ENCODE measurements at regions not wholly inside any gene's neighbourhood (a gene's known extent, or its start where the extent isn't known, plus 50 kb on each side); places are given as distances from the start of the nearest gene placed in this dataset.
"Not testable (repeated sequence)": the region's sequence is repeated elsewhere in the genome, so short reads cannot be mapped to it uniquely, and the experiment has no call there.

DNA sequence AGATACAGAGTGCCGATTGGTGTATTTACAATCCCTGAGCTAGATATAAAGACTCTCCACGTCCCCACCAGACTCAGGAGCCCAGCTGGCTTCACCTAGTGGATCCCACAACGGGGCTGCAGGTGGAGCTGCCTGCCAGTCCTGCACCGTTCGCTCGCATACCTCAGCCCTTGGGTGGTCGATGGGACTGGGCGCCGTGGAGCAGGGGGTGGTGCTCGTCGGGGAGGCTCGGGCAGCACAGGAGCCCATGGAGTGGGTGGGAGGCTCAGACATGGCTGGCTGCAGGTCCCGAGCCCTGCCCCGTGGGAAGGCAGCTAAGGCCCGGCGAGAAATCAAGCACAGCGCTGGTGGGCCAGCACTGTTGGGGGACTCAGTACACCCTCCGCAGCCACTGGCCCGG, 1093.6 kb downstream of the TYW1 start:
- H3K27ac ChIP-seq = not testable (repeated sequence)
- WGBS, 10 experiments = no CpG with 5 or more reads among the region's 19 CpGs

DNA sequence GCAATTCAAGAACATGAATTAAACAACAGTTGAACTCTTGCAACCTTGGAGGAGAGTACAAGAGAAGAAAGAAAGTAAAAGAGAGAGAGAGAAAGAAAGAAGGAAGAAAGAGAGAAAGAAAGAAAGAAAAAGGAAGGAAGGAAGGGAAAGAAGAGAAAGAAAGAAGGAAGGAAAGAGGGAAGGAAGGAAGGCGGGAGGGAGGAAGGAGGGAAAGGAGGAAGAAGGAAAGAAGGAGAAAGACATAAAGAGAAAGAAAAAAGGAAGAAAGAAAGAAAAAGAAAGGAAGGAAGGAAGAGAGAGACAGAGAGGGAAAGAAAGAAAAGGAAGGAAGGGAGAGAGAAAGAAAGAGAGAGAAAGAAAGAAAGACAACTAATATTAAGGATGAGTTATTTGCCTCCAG, 1106.7 kb downstream of the TYW1 start:
- H3K4me1 ChIP-seq (replicated peaks in 1 of 2) = no peaks in the 10 kb centered on the region
- WGBS, 10 experiments = 29 to 100% (median 78%) methylated on average over 1 of the region's 1 CpG
- H3K4me3 ChIP-seq = no peak overlapping the region
- no peak for ATAC-seq (replicated peaks in 6 of 8)
- in situ Hi-C loops (cut with MboI; ENCODE audit: low pct_unique_long_range_greater_than_20kb in 2 of 9, low sequenced_read_pairs in 9 of 9, unreplicated experiment in 9 of 9) = no loop called here
- no peak overlapping the region for H3K27ac ChIP-seq

More for the DNA sequence above, 1093.6 kb downstream of the TYW1 start:
- ATAC-seq (replicated peaks in 6 of 8); in situ Hi-C loops (cut with MboI; ENCODE audit: low pct_unique_long_range_greater_than_20kb in 2 of 9, low sequenced_read_pairs in 9 of 9, unreplicated experiment in 9 of 9); H3K4me3 ChIP-seq; H3K4me1 ChIP-seq (replicated peaks in 1 of 2): not testable (repeated sequence)

- ATAC-seq (replicated peaks in 6 of 8) = peak in 1 of 8 experiments; percentile 16
- no peak overlapping the region for H3K27ac ChIP-seq
- no peak overlapping the region for H3K4me3 ChIP-seq
- WGBS, 10 experiments = 0 to 96% (median 82%) methylated on average over 2 to 9 of the region's 11 CpGs; no CpG with 5 or more reads in 4 of the 10 experiments
- in situ Hi-C loops (cut with MboI; ENCODE audit: low pct_unique_long_range_greater_than_20kb in 2 of 9, low sequenced_read_pairs in 9 of 9, unreplicated experiment in 9 of 9) = no loop called here
- peaks cover 0 to 5% of the 10 kb centered on the region in 2 donors for H3K4me1 ChIP-seq (replicated peaks in 1 of 2)
These were observed 1110.6 kb downstream of the TYW1 start for GRCh38 chr7:68107261-68107660.

DNA sequence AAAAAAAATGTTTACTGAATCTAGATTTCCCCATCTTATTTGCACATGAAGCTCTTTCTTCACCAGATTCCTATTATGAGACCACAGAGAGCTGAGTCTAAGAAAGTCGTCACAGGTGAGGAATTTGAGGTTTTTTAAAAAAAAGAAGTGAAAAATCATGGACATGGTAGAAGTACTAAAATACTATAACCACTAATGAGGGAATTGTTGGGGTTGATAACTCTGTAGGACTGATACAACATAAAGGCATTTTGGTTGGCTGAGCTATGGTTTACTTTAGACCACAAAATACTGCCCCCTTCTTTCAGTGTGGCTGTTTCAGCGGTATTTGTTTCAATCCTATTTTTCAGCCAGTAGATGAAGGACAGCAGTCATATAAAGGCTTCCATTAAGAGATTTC, 1111.3 kb downstream of the TYW1 start:
- ATAC-seq (replicated peaks in 6 of 8) = no peak
- Histone ChIP-seq H3K4me1 (replicated peaks in 1 of 2) (peaks cover 0 to 5% of the 10 kb centered on the region in 2 donors), H3K27ac (no peak overlapping the region), H3K4me3 (no peak overlapping the region)
- in situ Hi-C loops (cut with MboI; ENCODE audit: low pct_unique_long_range_greater_than_20kb in 2 of 9, low sequenced_read_pairs in 9 of 9, unreplicated experiment in 9 of 9) = no loop called here
- WGBS, 10 experiments = 0 to 100% (median 83%) methylated on average over 1 to 2 of the region's 2 CpGs; no CpG with 5 or more reads in 1 of the 10 experiments

- no peak overlapping the region for H3K27ac ChIP-seq
- H3K4me3 ChIP-seq = no peak overlapping the region
- in situ Hi-C loops (cut with MboI; ENCODE audit: low pct_unique_long_range_greater_than_20kb in 2 of 9, low sequenced_read_pairs in 9 of 9, unreplicated experiment in 9 of 9) = no loop called here
- no peak for ATAC-seq (replicated peaks in 6 of 8)
- WGBS, 10 experiments = 36 to 100% (median 83%) methylated on average over 1 to 6 of the region's 6 CpGs; no CpG with 5 or more reads in 3 of the 10 experiments
- peaks cover 0 to 5% of the 10 kb centered on the region in 2 donors for H3K4me1 ChIP-seq (replicated peaks in 1 of 2)
These were observed 1112.7 kb downstream of the TYW1 start for GRCh38 chr7:68109299-68109698.

GRCh38 chr7:68119411-68119810, 1122.8 kb downstream of the TYW1 start:
- WGBS, 10 experiments = 28 to 100% (median 84%) methylated on average over 1 to 4 of the region's 5 CpGs; no CpG with 5 or more reads in 2 of the 10 experiments
- Histone ChIP-seq H3K4me1 (replicated peaks in 1 of 2) (no peaks in the 10 kb centered on the region), H3K4me3 (no peak overlapping the region), H3K27ac (no peak overlapping the region)
- in situ Hi-C loops (cut with MboI; ENCODE audit: low pct_unique_long_range_greater_than_20kb in 2 of 9, low sequenced_read_pairs in 9 of 9, unreplicated experiment in 9 of 9) = no loop called here
- no peak for ATAC-seq (replicated peaks in 6 of 8)

DNA sequence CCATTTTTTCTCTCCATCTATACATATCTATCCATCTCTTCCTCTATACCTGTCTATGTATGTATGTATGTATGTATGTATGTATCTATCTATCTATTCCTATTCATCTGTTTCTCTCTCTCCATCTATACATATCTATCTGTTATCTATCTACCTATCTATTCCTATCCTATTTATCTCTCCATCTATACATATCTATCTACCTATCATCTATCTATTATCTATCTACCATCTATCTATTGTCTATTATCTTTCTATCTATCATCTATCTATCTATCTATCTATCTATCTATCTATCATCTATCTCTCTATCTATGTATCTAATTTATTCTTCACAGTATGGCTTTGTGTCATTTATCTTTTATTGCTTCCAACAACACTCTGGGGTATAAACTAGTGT, 1124.4 kb downstream of the TYW1 start:
- no peak for ATAC-seq (replicated peaks in 6 of 8)
- in situ Hi-C loops (cut with MboI; ENCODE audit: low pct_unique_long_range_greater_than_20kb in 2 of 9, low sequenced_read_pairs in 9 of 9, unreplicated experiment in 9 of 9) = no loop called here
- Histone ChIP-seq H3K27ac (no peak overlapping the region), H3K4me3 (no peak overlapping the region), H3K4me1 (replicated peaks in 1 of 2) (no peaks in the 10 kb centered on the region)

DNA sequence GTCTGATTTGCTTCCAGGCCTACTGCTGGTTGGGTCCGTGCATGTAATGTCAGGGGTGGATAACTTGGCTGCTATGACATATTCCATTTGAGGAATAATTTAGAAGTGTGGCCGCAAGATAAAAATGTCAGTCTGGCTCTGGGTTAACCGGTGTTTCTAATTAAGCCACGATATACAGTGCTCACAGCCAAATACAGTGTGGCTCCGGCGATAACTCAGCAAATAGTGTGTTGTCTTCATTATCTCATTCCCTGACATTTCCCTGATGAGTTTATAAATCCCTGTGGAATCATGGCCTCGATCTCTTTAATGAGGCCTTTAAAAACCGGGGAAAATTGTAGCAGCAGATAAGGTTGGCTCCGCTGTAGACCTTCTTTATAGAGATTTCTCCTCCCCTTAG, 1125.0 kb downstream of the TYW1 start:
- Histone ChIP-seq H3K4me1 (replicated peaks in 1 of 2) (no peaks in the 10 kb centered on the region), H3K27ac (no peak overlapping the region), H3K4me3 (no peak overlapping the region)
- ATAC-seq (replicated peaks in 6 of 8) = no peak
- in situ Hi-C loops (cut with MboI; ENCODE audit: low pct_unique_long_range_greater_than_20kb in 2 of 9, low sequenced_read_pairs in 9 of 9, unreplicated experiment in 9 of 9) = no loop called here
- 0 to 93% (median 77%) methylated on average over 1 to 8 of the region's 9 CpGs; no CpG with 5 or more reads in 1 of the 10 experiments for WGBS, 10 experiments

GRCh38 chr7:68122801-68123200, 1126.2 kb downstream of the TYW1 start:
- in situ Hi-C loops (cut with MboI; ENCODE audit: low pct_unique_long_range_greater_than_20kb in 2 of 9, low sequenced_read_pairs in 9 of 9, unreplicated experiment in 9 of 9) = no loop called here
- Histone ChIP-seq H3K27ac (no peak overlapping the region), H3K4me3 (no peak overlapping the region), H3K4me1 (replicated peaks in 1 of 2) (no peaks in the 10 kb centered on the region)
- ATAC-seq (replicated peaks in 6 of 8) = no peak
- WGBS, 10 experiments = 7 to 100% (median 50%) methylated on average over 2 of the region's 8 CpGs; no CpG with 5 or more reads in 6 of the 10 experiments

DNA sequence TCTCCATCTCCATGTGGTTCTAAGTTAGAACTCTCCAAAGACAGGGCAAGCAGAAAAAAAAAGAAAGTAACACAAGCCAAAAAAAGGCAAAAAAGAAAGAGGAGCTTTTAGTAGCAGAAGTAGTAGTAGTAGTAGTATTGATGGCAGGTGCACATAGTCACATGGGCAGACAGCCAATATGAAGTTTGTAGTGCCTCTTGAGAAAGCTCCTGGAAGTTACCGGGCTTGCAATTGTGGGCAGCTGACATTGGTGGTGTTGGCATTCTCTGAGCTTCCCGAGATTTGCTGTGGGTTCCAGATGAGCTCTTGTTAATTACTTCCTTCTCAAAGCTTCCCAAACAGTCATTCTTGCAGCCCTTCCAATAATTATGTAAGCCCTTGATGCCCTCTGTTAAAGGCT, 1128.5 kb downstream of the TYW1 start:
- in situ Hi-C loops (cut with MboI; ENCODE audit: low pct_unique_long_range_greater_than_20kb in 2 of 9, low sequenced_read_pairs in 9 of 9, unreplicated experiment in 9 of 9) = no loop called here
- H3K4me1 ChIP-seq (replicated peaks in 1 of 2) = no peaks in the 10 kb centered on the region
- 0 to 100% (median 93%) methylated on average over 1 to 2 of the region's 2 CpGs; no CpG with 5 or more reads in 5 of the 10 experiments for WGBS, 10 experiments
- no peak overlapping the region for H3K4me3 ChIP-seq
- H3K27ac ChIP-seq = no peak overlapping the region
- no peak for ATAC-seq (replicated peaks in 6 of 8)

GRCh38 chr7:68133045-68133444, 1136.4 kb downstream of the TYW1 start:
- in situ Hi-C loops (cut with MboI; ENCODE audit: low pct_unique_long_range_greater_than_20kb in 2 of 9, low sequenced_read_pairs in 9 of 9, unreplicated experiment in 9 of 9) = no loop called here
- H3K4me1 ChIP-seq (replicated peaks in 1 of 2) = no peaks in the 10 kb centered on the region
- no peak for ATAC-seq (replicated peaks in 6 of 8)
- no peak overlapping the region for H3K27ac ChIP-seq
- no peak overlapping the region for H3K4me3 ChIP-seq
- WGBS, 10 experiments = 48 to 100% (median 74%) methylated on average over 1 to 5 of the region's 6 CpGs; no CpG with 5 or more reads in 2 of the 10 experiments

- no peak overlapping the region for H3K4me3 ChIP-seq
- ATAC-seq (replicated peaks in 6 of 8) = no peak
- peaks cover 6 to 16% of the 10 kb centered on the region in 2 donors for H3K4me1 ChIP-seq (replicated peaks in 1 of 2)
- in situ Hi-C loops (cut with MboI; ENCODE audit: low pct_unique_long_range_greater_than_20kb in 2 of 9, low sequenced_read_pairs in 9 of 9, unreplicated experiment in 9 of 9) = no loop called here
- H3K27ac ChIP-seq = no peak overlapping the region
These were observed 1146.7 kb downstream of the TYW1 start for GRCh38 chr7:68143345-68143744.

DNA sequence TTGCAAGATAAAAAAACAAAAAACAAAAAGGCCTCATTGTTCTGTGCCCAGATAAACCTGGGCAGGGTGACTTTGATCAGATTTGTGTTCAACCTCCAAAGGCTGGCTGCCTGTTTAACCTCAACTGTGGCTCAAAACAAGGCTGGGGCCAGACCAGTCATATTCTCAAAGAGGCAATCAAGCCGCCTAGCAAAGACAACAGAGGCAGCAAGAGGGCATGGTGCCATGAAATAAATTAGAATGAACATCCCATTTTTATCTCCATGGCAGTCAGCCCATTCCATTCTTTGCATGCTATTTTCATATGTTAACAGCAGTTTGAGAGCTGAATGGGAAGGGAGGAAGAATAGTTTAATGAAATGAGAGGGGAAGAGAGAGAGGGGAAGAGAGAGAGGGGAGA, 1150.3 kb downstream of the TYW1 start:
- 0 to 80% (median 40%) methylated on average over 1 of the region's 1 CpG; no CpG with 5 or more reads in 6 of the 10 experiments for WGBS, 10 experiments

DNA sequence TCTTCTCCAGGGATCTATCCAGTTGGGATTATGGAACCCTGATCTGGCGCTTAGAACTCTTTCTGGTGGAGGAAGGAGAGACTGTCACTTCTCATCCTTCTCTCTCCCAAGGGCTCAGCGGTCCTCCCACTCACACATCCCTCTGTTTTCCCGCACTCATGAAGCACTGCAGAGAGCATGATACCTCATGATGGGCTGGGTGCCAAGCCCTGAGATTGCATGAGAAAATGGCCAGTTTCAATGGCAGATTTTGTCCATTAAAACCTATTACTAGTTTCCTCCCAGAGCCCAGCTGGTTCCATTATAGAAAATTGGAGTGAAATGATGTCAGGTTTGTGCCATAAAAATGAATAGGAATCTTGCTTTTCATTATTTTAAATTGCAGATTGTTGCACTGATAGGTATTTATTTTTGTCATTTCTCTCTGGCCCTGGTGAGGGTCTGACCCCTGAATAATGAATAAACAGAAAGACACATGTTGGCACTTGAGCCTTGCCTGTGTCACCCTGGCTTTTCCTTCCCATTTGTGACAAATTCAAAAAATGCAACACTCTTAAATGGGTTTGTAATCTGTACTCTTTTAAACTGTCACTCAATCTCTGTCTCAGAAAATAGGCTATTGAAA, 1151.1 kb downstream of the TYW1 start:
- in situ Hi-C loops (cut with MboI; ENCODE audit: low pct_unique_long_range_greater_than_20kb in 2 of 9, low sequenced_read_pairs in 9 of 9, unreplicated experiment in 9 of 9) = no loop called here
- no peak overlapping the region for H3K4me3 ChIP-seq
- WGBS, 10 experiments = 0 to 76% (median 44%) methylated on average over 1 to 3 of the region's 3 CpGs; no CpG with 5 or more reads in 6 of the 10 experiments
- peaks cover 6 to 17% of the 10 kb centered on the region in 2 donors for H3K4me1 ChIP-seq (replicated peaks in 1 of 2)
- peak overlapping the region in 1 of 2 donors; percentile 38 for H3K27ac ChIP-seq
- peak in 2 of 8 experiments; percentile 88 to 91 for ATAC-seq (replicated peaks in 6 of 8)

More for the DNA sequence above, 1150.3 kb downstream of the TYW1 start:
- no peak overlapping the region for H3K4me3 ChIP-seq
- ATAC-seq (replicated peaks in 6 of 8) = peak in 2 of 8 experiments; percentile 34 to 59
- peak overlapping the region in 1 of 2 donors; percentile 38 for H3K27ac ChIP-seq
- in situ Hi-C loops (cut with MboI; ENCODE audit: low pct_unique_long_range_greater_than_20kb in 2 of 9, low sequenced_read_pairs in 9 of 9, unreplicated experiment in 9 of 9) = no loop called here
- peaks cover 6 to 17% of the 10 kb centered on the region in 2 donors for H3K4me1 ChIP-seq (replicated peaks in 1 of 2)

Data from motor neuron (in vitro differentiated cells).